Upper lobe of left lung (tissue), 4 donors: ENCODE measurements at regions not wholly inside any gene's neighbourhood (a gene's known extent, or its start where the extent isn't known, plus 50 kb on each side); places are given as distances from the start of the nearest gene placed in this dataset.

Experiments
- CTCF ChIP-seq, 6 experiments: fragments of 450-650 bp in 4 of 6; fragments of 200-600 bp in 2 of 6; sonication (generic) in 2 of 6; IDR thresholded peaks; one replicate each; pipeline ENCODE4 v1.5.1; 2016 to 2019; ENCODE audit warnings: antibody characterized with exemption in 6 of 6
- EP300 ChIP-seq, 4 donors: sonication (generic); formaldehyde crosslinking; IDR thresholded peaks; one replicate each; pipeline ENCODE4 v1.5.1; 2017; ENCODE audit warnings: antibody characterized with exemption in 4 of 4, control low read depth in 2 of 4
- POLR2A ChIP-seq, 4 donors: fragments of 450-650 bp; IDR thresholded peaks; one replicate each; pipeline ENCODE4 v1.5.1; 2016 to 2017; ENCODE audit warnings: antibody characterized with exemption in 4 of 4, mild to moderate bottlenecking in 2 of 4
- POLR2AphosphoS5 ChIP-seq, 2 donors: sonication (generic); formaldehyde crosslinking; IDR thresholded peaks; one replicate each; pipeline ENCODE4 v1.5.1; 2017; ENCODE audit warnings: antibody characterized with exemption in 2 of 2

- TF ChIP-seq POLR2AphosphoS5 (IDR thresholded peaks at IDR 0.05) (no peak), CTCF (IDR thresholded peaks at IDR 0.05) (no peak), POLR2A (IDR thresholded peaks at IDR 0.05) (no peak), EP300 (IDR thresholded peaks at IDR 0.05) (no peak)
These were observed 61.4 kb upstream of the COMTD1 start for GRCh38 chr10:75297021-75297599.
